Smooth muscle cell (in vitro differentiated cells): ENCODE measurements at regions not wholly inside any gene's neighbourhood (a gene's known extent, or its start where the extent isn't known, plus 50 kb on each side); places are given as distances from the start of the nearest gene placed in this dataset.
"Not testable (repeated sequence)": the region's sequence is repeated elsewhere in the genome, so short reads cannot be mapped to it uniquely, and the experiment has no call there.

ENCODE experiments used
- DNase-seq: peaks from one replicate; lab custom pipeline; 2025; ENCODE audit not compliant: unreplicated experiment; lab: John Stamatoyannopoulos, UW
- H2AFZ ChIP-seq: fragments of 200-600 bp; sonication (generic); 2 replicates; pipeline ENCODE4 v1.6.0; 2016; ENCODE audit warnings: antibody characterized with exemption, low read depth, mild to moderate bottlenecking
- H3F3A ChIP-seq: fragments of 200-600 bp; sonication (generic); 2 replicates; pipeline ENCODE4 v1.6.0; 2017; ENCODE audit warnings: antibody characterized with exemption, low read depth
- H3K27ac ChIP-seq: fragments of 200-600 bp; sonication (generic); 2 replicates; pipeline ENCODE4 v1.5.1; 2016; ENCODE audit warnings: low read depth, mild to moderate bottlenecking
- H3K27me3 ChIP-seq: fragments of 200-600 bp; sonication (generic); 2 replicates; pipeline ENCODE4 v1.6.1; 2016; ENCODE audit warnings: low read depth, mild to moderate bottlenecking
- H3K36me3 ChIP-seq: fragments of 200-600 bp; sonication (generic); 2 replicates; pipeline ENCODE4 v1.5.1; 2016; ENCODE audit warnings: low read depth
- H3K4me1 ChIP-seq: fragments of 200-600 bp; sonication (generic); 2 replicates; pipeline ENCODE4 v1.5.1; 2016; ENCODE audit warnings: low read depth
- H3K4me2 ChIP-seq: fragments of 200-600 bp; sonication (generic); 2 replicates; pipeline ENCODE4 v1.6.0; 2016; ENCODE audit warnings: mild to moderate bottlenecking
- H3K4me3 ChIP-seq: fragments of 200-600 bp; sonication (generic); 2 replicates; pipeline ENCODE4 v1.5.1; 2016; ENCODE audit warnings: mild to moderate bottlenecking
- H3K79me2 ChIP-seq: fragments of 200-600 bp; sonication (generic); 2 replicates; pipeline ENCODE4 v1.6.0; 2016; ENCODE audit warnings: low read depth, mild to moderate bottlenecking
- H3K9ac ChIP-seq: fragments of 200-600 bp; sonication (generic); 2 replicates; pipeline ENCODE4 v1.6.0; 2016; ENCODE audit warnings: low read depth
- H3K9me3 ChIP-seq: fragments of 200-600 bp; sonication (generic); replicated peaks from 2 replicates; pipeline ENCODE4 v1.5.1; 2016; ENCODE audit warnings: low read depth
- H4K20me1 ChIP-seq: fragments of 200-600 bp; sonication (generic); 2 replicates; pipeline ENCODE4 v1.6.0; 2016; ENCODE audit warnings: low read depth
- WGBS: methylation state at CpG from one replicate; pipeline ENCODE4 v1.1.7; 2016; ENCODE audit warnings: low lambda C conversion rate; 5-methylcytosine and 5-hydroxymethylcytosine counted together
- TF ChIP-seq, protein P1 (sequence below): fragments of 200-600 bp; sonication (generic); IDR thresholded peaks from 2 replicates; pipeline ENCODE4 v1.5.1; 2017; ENCODE audit warnings: borderline replicate concordance, mild to moderate bottlenecking, antibody characterized with exemption; ENCODE audit not compliant: insufficient read depth, poor library complexity, severe bottlenecking

DNA sequence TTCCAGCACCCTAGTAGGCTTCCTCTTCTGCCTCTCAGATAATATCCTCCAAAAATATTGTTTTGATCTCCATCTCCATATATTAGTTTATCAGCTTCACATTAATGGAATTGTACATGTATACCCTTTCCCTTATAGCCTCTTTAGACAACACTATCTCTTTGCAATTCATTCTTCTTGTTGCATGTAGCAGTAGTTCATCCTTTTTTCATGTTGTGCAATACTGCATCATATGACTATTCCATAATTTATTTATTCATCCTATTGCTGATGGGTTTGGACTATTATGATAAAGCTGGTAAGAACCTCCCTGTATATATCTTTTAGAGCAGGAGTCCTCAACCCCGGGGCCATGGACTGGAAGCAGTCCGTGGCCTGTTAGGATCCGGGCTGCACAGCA lies 148.2 kb upstream of the FAT1 start:
- no peaks in the 10 kb centered on the region for H3K4me1 ChIP-seq
- WGBS: 93% methylated on average over 3 of the region's 3 CpGs
- no peaks in the 10 kb centered on the region for H3K79me2 ChIP-seq
- no peak for DNase-seq
- no peak overlapping the region for H3K4me2 ChIP-seq
- H3F3A ChIP-seq: no peaks in the 10 kb centered on the region
- no peak overlapping the region for H3K4me3 ChIP-seq
- H3K9me3 ChIP-seq: no peaks in the 10 kb centered on the region
- H3K36me3 ChIP-seq: peaks cover 6% of the 10 kb centered on the region
- no peaks in the 10 kb centered on the region for H3K27me3 ChIP-seq
- H4K20me1 ChIP-seq: no peaks in the 10 kb centered on the region
- H2AFZ ChIP-seq: no peak overlapping the region
- no peak overlapping the region for H3K9ac ChIP-seq
- no peak overlapping the region for H3K27ac ChIP-seq
- TF ChIP-seq, protein P1, sequence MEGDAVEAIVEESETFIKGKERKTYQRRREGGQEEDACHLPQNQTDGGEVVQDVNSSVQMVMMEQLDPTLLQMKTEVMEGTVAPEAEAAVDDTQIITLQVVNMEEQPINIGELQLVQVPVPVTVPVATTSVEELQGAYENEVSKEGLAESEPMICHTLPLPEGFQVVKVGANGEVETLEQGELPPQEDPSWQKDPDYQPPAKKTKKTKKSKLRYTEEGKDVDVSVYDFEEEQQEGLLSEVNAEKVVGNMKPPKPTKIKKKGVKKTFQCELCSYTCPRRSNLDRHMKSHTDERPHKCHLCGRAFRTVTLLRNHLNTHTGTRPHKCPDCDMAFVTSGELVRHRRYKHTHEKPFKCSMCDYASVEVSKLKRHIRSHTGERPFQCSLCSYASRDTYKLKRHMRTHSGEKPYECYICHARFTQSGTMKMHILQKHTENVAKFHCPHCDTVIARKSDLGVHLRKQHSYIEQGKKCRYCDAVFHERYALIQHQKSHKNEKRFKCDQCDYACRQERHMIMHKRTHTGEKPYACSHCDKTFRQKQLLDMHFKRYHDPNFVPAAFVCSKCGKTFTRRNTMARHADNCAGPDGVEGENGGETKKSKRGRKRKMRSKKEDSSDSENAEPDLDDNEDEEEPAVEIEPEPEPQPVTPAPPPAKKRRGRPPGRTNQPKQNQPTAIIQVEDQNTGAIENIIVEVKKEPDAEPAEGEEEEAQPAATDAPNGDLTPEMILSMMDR: no peak

GRCh38 chr4:186873095-186873494 lies 149.4 kb upstream of the FAT1 start:
- H3K4me3 ChIP-seq, H3K9me3 ChIP-seq, H3K79me2 ChIP-seq, H3F3A ChIP-seq, H3K27me3 ChIP-seq, H3K4me1 ChIP-seq, H3K4me2 ChIP-seq, H3K36me3 ChIP-seq, H4K20me1 ChIP-seq, DNase-seq, H3K27ac ChIP-seq, H3K9ac ChIP-seq, H2AFZ ChIP-seq: not testable (repeated sequence)
- whole genome bisulfite sequencing: 83% methylated on average over 1 of the region's 1 CpG

DNA sequence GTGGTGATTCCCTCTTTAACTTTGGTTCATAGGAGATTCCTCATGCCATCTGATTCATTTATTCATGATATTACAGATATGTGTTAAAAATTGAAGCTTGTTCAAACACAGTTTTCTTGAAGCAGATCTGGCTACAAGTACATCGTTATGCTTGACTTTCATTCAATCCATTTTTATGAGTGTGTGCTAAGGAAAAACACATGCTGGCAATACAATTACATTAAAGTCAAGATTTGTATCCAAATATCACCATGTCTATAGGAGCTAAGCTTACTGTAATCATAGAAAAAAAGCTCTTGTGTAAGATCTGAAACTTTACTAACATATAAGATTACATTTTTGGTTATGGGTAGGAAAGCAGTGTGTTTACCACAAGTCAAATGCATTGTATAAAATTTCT lies 151.8 kb upstream of the FAT1 start:
- Histone ChIP-seq H3K9ac (no peak overlapping the region), H3K27ac (no peak overlapping the region), H3K4me1 (no peaks in the 10 kb centered on the region), H3K4me2 (no peak overlapping the region), H3F3A (no peaks in the 10 kb centered on the region), H3K27me3 (no peaks in the 10 kb centered on the region), H4K20me1 (no peaks in the 10 kb centered on the region), H3K36me3 (peaks cover 6% of the 10 kb centered on the region), H3K79me2 (no peaks in the 10 kb centered on the region), H3K4me3 (no peak overlapping the region), H2AFZ (no peak overlapping the region), H3K9me3 (no peaks in the 10 kb centered on the region)
- no peak for DNase-seq
- TF ChIP-seq, protein P1: no peak
- 92% methylated on average over 1 of the region's 1 CpG for WGBS

DNA sequence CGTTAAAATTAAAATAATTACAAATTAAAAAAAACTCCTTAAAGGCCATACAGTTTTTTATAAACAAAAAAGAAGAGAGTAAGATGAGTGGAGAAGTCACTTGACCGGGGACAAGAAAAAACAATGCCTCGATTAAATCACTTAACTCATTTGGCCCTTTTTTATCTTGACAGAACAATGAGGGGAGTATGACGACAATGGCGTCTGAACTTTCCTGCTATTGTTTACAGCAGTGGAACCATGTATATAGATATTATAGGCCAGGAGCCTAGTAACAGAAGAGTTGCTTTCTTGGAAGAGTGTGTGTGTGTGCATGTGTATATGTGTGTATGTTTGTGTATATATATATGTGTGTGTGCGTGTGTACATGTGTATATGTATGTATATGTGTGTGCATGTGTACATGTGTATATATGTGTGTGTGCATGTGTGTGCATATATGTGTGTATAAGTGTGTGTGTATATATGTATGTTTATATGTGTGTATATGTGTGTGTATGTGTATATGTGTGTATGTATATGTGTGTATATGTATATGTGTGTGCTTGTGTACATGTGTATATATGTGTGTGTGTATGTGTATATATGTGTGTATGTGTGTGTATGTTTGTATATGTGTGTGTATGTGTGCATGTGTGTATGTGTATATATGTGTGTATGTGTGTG lies 153.4 kb upstream of the FAT1 start:
- H3K27me3 ChIP-seq: no peaks in the 10 kb centered on the region
- TF ChIP-seq, protein P1: no peak

More for the DNA sequence above, 153.4 kb upstream of the FAT1 start:
- H3F3A ChIP-seq: no peaks in the 10 kb centered on the region
- 92% methylated on average over 6 of the region's 6 CpGs for WGBS
- H4K20me1 ChIP-seq: no peaks in the 10 kb centered on the region
- peaks cover 3% of the 10 kb centered on the region for H3K4me1 ChIP-seq
- H3K9ac ChIP-seq: no peak overlapping the region
- no peaks in the 10 kb centered on the region for H3K9me3 ChIP-seq
- H3K27ac ChIP-seq: no peak overlapping the region
- no peak overlapping the region for H3K4me3 ChIP-seq
- no peak overlapping the region for H2AFZ ChIP-seq
- H3K79me2 ChIP-seq: no peaks in the 10 kb centered on the region
- no peak for DNase-seq
- H3K4me2 ChIP-seq: no peak overlapping the region
- H3K36me3 ChIP-seq: peaks cover 6% of the 10 kb centered on the region
